H1 (cell line): ENCODE measurements at regions not wholly inside any gene's neighbourhood (a gene's known extent, or its start where the extent isn't known, plus 50 kb on each side); places are given as distances from the start of the nearest gene placed in this dataset.
"Not testable (repeated sequence)": the region's sequence is repeated elsewhere in the genome, so short reads cannot be mapped to it uniquely, and the experiment has no call there.

Experiments used
- JUND ChIP-seq: IDR thresholded peaks from 2 replicates; pipeline ENCODE4 v1.6.1; 2011; ENCODE audit warnings: mild to moderate bottlenecking, improper control_type of control experiment, low read length
- POLR2A ChIP-seq, 2 experiments: IDR thresholded peaks; 1 replicate in 1 of 2; 2 replicates in 1 of 2; pipeline ENCODE4 v1.6.1; 2011; ENCODE audit warnings: low read depth in 2 of 2, low read length in 2 of 2, mild to moderate bottlenecking in 2 of 2; ENCODE audit errors: control extremely low read depth in 1 of 2
- POLR2AphosphoS5 ChIP-seq: IDR thresholded peaks from 2 replicates; pipeline ENCODE4 v1.6.1; 2011; ENCODE audit warnings: low read depth, low read length
- SP2 ChIP-seq: IDR thresholded peaks from 2 replicates; pipeline ENCODE4 v1.6.1; 2012; ENCODE audit warnings: mild to moderate bottlenecking, low read length, inconsistent platforms
- ZNF274 ChIP-seq: IDR thresholded peaks from 2 replicates; pipeline ENCODE4 v1.7.0; 2012; ENCODE audit warnings: low read length, borderline replicate concordance; ENCODE audit errors: extremely low read depth
- TF ChIP-seq, protein P1 (sequence below), 3 experiments: IDR thresholded peaks; 1 replicate in 2 of 3; 2 replicates in 1 of 3; pipeline versions ENCODE4 v1.5.1 to v1.6.1; 2011; ENCODE audit warnings: low read length in 3 of 3, mild to moderate bottlenecking in 3 of 3, inconsistent platforms in 2 of 3, low read depth in 1 of 3, moderate library complexity in 1 of 3; ENCODE audit not compliant: insufficient read depth in 1 of 3; ENCODE audit errors: control extremely low read depth in 1 of 3
- TF ChIP-seq, protein P2 (sequence below): fragments of 300-600 bp; sonication (generic); IDR thresholded peaks from 2 replicates; pipeline ENCODE4 v1.7.1; 2012; ENCODE audit warnings: low read length, moderate library complexity, mild to moderate bottlenecking, inconsistent platforms; ENCODE audit not compliant: insufficient replicate concordance

DNA sequence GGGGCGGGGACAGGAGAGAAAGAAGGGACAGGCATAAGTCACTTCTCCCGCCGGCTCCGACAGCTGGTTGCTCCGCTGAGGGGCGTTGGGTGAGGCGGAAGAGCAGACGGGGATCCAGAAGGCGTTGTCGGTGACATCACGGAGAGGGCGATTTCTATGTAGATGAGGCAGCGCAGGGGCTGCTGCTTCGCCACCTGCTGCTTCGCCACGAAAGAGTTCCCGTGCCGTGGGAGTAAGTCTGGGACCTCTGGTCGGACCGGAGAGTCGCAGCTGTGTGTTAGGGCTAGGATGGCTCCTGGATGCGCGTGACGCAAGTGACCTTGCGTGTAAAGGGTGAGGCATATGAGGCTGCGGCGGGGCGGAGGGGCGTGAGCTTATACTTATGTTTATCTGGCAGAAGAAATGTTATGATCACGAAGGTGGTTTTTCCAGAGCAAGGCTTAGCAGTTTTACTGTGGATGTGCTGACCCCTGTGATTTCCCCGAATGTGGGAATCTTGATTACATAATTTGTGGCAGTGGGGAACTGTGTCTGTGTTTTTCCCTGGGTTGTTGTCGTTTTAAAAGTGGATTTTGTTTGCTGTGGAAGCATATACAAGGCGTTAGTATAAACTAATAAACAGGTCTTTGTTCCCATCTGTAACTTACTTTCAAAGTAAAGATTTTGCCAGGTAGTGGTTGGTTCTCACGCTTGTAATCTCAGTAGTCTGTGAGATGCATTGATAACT, 52.8 kb downstream of the PPIAL4A start:
- not testable (repeated sequence) for TF ChIP-seq SP2, JUND, ZNF274
- TF ChIP-seq POLR2A (IDR thresholded peaks at IDR 0.05; ENCODE audit: control extremely low read depth in 1 of 2, low read depth in 2 of 2, low read length in 2 of 2) (peak; percentile 98 to 99), POLR2AphosphoS5 (peak; percentile 100)
- TF ChIP-seq, protein P1, sequence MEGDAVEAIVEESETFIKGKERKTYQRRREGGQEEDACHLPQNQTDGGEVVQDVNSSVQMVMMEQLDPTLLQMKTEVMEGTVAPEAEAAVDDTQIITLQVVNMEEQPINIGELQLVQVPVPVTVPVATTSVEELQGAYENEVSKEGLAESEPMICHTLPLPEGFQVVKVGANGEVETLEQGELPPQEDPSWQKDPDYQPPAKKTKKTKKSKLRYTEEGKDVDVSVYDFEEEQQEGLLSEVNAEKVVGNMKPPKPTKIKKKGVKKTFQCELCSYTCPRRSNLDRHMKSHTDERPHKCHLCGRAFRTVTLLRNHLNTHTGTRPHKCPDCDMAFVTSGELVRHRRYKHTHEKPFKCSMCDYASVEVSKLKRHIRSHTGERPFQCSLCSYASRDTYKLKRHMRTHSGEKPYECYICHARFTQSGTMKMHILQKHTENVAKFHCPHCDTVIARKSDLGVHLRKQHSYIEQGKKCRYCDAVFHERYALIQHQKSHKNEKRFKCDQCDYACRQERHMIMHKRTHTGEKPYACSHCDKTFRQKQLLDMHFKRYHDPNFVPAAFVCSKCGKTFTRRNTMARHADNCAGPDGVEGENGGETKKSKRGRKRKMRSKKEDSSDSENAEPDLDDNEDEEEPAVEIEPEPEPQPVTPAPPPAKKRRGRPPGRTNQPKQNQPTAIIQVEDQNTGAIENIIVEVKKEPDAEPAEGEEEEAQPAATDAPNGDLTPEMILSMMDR (IDR thresholded peaks at IDR 0.05; ENCODE audit: control extremely low read depth in 1 of 3, insufficient read depth in 1 of 3, low read depth in 1 of 3, low read length in 3 of 3), result not testable (repeated sequence)
- TF ChIP-seq, protein P2, sequence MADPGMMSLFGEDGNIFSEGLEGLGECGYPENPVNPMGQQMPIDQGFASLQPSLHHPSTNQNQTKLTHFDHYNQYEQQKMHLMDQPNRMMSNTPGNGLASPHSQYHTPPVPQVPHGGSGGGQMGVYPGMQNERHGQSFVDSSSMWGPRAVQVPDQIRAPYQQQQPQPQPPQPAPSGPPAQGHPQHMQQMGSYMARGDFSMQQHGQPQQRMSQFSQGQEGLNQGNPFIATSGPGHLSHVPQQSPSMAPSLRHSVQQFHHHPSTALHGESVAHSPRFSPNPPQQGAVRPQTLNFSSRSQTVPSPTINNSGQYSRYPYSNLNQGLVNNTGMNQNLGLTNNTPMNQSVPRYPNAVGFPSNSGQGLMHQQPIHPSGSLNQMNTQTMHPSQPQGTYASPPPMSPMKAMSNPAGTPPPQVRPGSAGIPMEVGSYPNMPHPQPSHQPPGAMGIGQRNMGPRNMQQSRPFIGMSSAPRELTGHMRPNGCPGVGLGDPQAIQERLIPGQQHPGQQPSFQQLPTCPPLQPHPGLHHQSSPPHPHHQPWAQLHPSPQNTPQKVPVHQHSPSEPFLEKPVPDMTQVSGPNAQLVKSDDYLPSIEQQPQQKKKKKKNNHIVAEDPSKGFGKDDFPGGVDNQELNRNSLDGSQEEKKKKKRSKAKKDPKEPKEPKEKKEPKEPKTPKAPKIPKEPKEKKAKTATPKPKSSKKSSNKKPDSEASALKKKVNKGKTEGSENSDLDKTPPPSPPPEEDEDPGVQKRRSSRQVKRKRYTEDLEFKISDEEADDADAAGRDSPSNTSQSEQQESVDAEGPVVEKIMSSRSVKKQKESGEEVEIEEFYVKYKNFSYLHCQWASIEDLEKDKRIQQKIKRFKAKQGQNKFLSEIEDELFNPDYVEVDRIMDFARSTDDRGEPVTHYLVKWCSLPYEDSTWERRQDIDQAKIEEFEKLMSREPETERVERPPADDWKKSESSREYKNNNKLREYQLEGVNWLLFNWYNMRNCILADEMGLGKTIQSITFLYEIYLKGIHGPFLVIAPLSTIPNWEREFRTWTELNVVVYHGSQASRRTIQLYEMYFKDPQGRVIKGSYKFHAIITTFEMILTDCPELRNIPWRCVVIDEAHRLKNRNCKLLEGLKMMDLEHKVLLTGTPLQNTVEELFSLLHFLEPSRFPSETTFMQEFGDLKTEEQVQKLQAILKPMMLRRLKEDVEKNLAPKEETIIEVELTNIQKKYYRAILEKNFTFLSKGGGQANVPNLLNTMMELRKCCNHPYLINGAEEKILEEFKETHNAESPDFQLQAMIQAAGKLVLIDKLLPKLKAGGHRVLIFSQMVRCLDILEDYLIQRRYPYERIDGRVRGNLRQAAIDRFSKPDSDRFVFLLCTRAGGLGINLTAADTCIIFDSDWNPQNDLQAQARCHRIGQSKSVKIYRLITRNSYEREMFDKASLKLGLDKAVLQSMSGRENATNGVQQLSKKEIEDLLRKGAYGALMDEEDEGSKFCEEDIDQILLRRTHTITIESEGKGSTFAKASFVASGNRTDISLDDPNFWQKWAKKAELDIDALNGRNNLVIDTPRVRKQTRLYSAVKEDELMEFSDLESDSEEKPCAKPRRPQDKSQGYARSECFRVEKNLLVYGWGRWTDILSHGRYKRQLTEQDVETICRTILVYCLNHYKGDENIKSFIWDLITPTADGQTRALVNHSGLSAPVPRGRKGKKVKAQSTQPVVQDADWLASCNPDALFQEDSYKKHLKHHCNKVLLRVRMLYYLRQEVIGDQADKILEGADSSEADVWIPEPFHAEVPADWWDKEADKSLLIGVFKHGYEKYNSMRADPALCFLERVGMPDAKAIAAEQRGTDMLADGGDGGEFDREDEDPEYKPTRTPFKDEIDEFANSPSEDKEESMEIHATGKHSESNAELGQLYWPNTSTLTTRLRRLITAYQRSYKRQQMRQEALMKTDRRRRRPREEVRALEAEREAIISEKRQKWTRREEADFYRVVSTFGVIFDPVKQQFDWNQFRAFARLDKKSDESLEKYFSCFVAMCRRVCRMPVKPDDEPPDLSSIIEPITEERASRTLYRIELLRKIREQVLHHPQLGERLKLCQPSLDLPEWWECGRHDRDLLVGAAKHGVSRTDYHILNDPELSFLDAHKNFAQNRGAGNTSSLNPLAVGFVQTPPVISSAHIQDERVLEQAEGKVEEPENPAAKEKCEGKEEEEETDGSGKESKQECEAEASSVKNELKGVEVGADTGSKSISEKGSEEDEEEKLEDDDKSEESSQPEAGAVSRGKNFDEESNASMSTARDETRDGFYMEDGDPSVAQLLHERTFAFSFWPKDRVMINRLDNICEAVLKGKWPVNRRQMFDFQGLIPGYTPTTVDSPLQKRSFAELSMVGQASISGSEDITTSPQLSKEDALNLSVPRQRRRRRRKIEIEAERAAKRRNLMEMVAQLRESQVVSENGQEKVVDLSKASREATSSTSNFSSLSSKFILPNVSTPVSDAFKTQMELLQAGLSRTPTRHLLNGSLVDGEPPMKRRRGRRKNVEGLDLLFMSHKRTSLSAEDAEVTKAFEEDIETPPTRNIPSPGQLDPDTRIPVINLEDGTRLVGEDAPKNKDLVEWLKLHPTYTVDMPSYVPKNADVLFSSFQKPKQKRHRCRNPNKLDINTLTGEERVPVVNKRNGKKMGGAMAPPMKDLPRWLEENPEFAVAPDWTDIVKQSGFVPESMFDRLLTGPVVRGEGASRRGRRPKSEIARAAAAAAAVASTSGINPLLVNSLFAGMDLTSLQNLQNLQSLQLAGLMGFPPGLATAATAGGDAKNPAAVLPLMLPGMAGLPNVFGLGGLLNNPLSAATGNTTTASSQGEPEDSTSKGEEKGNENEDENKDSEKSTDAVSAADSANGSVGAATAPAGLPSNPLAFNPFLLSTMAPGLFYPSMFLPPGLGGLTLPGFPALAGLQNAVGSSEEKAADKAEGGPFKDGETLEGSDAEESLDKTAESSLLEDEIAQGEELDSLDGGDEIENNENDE, result not testable (repeated sequence)
